Inflammatory macrophage treated with lipopolysaccharide for 1 hour (primary cell): ENCODE measurements at regions not wholly inside any gene's neighbourhood (a gene's known extent, or its start where the extent isn't known, plus 50 kb on each side); places are given as distances from the start of the nearest gene placed in this dataset.

ENCODE experiments used
- DNase-seq, 2 donors: peaks; one replicate each; pipeline ENCODE4 v3.0.0-alpha.2; 2020 to 2022

DNA sequence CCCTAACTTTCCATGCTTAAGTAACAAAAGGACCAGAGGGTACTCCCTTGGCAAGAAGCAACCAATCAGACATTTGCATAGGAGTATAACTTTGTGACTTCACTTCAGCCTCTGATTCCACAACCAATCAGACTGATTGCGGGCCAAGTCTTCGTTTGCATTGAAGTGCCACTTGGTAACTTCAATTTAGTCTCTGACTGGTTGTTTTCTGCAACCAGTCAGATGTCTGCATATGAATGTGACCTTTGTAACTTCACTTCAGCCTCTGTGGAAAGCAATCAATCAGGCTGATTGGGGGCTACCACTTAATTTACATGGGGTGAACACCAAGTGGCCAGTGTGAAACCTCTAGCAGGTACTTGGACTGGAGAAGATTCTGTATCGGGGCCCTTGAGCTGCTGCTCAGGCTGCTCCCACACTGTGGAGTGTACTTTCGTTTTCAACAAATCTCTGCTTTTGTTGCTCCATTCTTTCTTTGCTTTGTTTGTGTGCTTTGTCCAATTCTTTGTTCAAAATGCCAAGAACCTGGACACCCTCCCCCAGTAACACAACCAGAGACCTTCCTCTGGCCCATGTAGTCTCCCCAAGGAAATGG is 241.5 kb downstream of the ACKR3 start:
- DNase-seq, result no peak

- DNase-seq, result no peak
Observed at GRCh38 chr2:236813766-236814165, 244.1 kb downstream of the ACKR3 start.

DNA sequence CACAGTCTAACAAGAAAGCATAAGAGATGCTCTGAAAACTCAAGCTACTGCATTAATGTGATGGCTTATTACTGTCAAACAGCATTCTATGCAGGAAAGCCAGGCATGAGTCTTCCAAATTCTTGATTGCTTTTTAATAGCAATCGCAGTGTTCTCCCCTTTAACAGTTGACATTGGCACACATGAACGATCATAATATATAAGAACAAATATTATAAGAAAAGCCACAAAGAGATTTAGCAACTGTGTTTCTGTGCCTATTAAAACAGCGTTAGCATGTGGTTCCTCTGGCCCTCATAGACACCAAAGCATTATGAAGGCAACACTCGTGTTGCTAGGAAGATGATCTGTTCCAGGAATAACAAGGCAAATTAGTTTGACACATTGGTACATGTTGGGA is 245.0 kb downstream of the ACKR3 start:
- DNase-seq, result no peak

- no peak for DNase-seq
Observed at GRCh38 chr2:236815746-236816145, 246.1 kb downstream of the ACKR3 start.

DNA sequence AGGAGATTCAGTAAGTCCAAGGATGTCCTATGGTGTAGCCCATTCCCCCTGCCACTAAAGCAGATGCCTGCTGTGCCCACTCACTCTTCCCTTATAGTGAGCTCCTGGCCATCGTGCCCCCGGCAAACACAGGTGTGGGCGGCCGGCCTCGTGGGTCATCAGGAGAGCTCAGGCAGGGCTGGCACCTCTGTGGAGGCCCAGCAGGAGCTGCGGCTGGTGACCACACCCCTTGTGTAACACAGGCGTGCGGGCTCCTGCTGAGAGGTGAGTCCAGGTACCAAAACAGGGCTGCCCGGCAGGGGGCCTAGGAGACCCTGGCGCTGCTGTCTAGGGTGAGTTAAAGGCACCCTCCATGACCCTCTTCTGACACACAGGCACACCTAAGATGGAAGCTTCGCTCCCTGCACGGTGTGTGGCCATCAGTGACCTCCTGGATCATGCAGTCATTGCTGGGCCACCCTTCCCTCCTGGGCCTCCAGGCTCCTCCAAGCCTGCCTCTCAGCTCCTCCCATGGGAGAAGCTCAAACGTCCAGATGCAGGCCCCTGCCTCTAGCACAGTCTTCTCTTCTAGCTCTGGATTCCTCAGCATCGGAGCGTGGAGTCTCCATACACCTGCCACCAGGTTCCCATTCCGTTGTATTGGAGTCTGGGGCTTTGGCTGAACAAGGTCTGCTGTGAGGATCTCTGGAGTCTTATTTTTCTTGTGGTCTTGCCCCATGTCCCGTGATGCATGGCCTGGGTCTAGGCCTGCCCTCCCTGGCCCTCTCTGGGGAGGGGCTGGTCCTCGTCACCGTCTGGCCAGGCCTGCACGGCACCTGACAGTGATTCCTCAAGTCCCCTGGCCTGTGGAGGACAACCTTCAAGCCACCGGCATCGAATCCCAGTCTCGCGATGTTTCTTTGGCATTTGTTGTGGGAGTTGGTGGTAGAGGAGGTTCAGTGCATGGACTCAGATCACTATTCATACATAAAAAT is 246.9 kb downstream of the ACKR3 start:
- no peak for DNase-seq

- no peak for DNase-seq
Observed at GRCh38 chr2:236818281-236819045, 248.8 kb downstream of the ACKR3 start.

DNA sequence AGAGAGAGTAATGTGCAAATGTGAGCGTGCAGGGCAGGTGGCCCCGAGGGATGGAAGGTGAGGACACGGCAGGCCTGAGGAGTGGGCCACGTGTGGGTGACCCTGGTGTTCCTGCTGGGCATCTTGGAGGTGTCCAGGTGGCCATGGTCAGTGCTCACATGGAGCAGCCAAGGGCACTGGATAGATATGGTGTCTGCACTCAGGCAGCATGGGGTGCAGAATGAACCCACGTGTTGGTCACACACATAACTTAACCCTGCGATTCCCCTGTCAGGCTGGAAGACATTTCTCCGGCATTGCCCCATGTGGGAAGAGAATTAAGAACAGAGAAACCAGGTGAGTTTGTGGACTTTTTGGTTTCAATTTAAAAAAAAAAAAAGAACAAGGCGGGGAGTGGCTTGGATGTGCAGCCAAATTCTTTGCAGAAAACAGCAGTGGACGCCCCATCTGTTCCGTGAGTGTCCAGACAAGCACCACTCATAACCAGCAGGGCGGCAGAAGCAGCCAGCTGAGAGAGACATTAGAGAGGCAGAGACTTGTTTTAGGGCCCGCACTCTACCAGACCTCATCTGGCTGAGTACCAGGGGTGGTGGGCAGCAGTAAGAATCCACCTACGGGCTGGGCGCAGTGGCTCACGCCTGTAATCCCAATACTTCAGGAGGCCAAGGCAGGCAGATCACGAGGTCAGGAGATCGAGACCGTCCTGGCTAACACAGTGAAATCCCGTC is 249.8 kb downstream of the ACKR3 start:
- DNase-seq, result no peak

DNA sequence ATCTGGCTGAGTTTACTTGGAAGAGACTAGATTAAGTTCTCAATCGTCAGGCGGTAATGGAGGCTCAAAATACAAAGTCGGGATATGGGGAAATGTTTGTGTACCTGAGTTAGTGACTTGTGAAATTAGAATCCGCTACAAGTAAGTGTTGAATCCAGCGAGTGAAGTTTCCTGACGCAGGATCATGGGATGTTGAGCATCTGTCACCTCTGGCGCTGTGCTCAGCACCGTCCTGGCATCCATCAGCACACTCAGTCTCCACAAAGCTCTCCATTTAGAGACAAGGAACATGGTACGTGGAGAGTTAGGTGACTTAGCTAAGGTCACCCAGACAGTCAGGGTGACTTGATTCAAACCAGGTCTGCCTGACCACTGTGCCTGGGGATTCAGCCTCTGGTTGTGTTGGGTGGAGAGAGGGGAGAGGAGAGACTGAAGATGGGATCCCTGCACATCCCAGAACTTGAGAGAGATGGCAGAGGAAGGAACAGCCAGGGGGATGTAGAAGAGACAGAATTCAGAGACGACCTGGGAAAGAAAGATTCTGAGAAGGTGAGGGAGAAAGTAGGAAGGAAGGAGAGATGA is 251.2 kb downstream of the ACKR3 start:
- no peak for DNase-seq

DNA sequence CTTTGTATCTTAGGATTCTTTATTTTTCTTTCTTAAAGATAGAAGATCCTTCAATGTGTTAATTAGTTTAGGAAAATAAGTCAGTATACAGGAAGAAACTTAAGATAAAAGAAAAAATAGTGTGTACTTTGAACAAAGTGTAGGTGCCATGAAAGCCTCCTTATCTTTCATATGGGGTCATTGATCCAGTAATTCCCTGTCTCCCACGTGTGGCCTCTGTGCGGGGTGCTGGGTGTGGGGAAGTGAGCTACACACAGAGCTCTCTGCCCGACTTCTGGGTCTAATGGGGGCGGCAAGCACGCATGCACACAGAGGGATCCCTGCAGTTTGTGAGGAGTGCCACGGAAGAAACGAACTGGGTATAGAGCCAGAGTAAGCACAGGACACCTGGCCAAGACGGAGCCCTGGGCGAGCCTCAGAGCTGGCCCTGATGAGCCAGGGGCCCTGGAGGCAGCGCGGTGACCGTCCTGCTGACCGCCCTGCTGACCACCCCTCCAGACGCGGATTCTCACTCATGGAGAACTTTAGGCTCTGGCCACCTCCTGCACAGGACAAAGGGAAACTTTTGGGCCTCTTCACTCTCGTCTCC is 253.5 kb downstream of the ACKR3 start:
- DNase-seq, result no peak

GRCh38 chr2:236823963-236824362 is 254.3 kb downstream of the ACKR3 start:
- no peak for DNase-seq

DNA sequence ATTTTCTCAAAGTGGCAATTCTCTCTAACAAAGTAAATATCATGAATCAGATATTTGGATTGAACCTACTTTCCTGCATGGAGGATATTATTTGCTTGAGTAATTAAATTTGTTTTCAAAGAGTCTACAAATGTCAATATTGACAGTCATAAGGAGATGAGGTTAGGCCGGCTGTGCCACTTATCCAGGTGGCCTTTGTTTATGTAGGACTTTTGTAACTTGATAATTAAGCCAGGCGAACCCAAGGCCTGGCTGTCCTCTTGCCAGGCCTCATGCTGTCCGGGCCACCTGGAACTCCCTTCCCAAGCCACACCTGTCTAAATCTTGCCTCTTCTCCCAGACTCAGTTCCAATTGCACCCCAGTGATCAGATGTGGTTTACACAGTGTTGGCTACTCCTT is 255.2 kb downstream of the ACKR3 start:
- no peak for DNase-seq

DNA sequence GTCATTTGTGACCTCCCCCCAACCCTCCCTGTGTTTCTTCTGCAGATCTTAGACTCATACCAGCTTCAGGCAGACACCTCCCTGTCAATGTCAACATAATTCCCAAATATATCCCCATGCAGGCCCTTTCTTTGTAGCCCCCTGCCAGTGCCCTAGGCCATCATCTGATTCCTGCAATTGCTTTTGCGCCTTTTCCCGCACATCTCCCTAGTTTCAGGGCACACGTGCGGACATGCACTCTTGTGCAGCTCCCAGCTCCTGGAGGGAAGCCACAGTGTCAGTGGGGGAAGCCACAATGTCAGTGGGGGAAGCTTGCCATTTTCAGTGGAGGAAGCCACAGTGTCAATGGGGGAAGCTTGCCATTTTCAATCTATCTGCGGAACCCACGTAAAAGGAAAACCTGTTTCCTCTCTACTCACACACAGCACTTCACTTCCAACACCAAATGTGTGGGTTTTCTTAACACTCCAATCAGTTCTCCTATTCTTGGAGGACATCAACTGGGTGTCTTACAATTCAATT is 256.4 kb downstream of the ACKR3 start:
- DNase-seq, result no peak

DNA sequence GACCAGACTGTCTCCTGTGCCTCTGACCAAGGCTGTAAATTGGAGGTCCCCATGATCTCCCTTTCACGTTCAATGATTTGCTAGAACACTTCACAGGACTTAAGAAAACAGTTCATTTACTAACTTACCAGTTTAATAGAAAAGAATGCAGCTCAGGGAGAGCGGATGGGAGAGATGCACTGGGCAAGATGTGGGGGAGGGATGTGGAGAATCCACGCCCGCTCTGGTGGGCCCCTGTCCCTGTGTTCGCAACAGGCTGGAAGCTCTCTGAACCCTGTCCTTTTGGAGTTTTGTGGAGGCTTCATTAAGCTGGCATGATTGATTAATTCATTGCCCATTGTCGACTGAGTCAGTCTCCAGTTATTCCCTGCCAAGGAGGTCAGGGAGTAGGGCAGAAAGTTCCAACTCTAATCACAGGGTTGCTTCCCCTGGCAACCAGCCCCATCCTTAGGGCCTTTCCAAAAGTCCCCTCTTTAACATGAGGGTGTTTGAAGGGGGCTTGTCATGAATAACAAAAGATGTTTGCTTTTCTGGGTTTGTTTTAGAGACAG is 257.1 kb downstream of the ACKR3 start:
- DNase-seq, result no peak

GRCh38 chr2:236827997-236828396 is 257.7 kb upstream of the COPS8 start:
- no peak for DNase-seq

DNA sequence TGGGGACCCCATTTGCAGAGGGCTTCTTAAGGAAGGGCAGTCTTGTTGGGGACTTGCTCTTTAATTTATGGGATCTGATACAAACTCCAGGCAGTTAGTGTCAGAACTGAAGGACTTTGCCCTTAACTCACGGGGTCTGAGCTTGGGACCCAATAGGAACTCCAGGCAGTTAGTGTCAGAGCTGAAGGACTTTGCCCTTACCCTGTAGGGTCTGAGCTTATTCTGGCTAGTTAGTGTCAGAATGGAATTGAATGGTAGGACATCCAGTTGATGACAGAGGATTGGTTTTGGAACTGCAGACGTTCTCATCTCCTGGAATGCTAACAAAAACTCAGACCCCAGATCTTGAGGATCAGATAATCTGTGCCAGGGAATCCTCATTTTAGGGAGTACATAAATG is 256.9 kb upstream of the COPS8 start:
- DNase-seq, result no peak

- DNase-seq, result no peak
Observed at GRCh38 chr2:236830926-236831325, 254.8 kb upstream of the COPS8 start.

DNA sequence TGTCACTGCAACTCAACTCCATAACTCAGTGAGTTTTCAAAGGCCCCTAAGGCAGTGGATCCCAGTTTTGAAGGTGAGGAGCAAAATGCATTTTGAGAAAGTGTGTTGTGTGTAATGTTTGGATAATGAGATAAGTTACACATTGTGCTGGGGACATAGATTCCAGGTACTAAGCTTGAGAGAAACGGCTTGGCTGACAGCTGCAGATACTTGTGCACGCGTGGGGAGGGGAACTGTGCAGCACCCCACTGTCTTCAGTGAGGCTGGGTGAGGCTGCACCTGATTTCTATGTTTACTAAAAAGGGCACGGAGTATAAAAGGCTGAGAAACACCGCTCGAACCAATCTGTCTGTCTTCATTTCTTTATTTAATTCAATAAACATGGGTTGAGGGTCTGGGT is 254.0 kb upstream of the COPS8 start:
- DNase-seq, result no peak

- DNase-seq, result peak in 1 of 2 donors; percentile 47
Observed at GRCh38 chr2:236833501-236834073, 252.1 kb upstream of the COPS8 start.

DNA sequence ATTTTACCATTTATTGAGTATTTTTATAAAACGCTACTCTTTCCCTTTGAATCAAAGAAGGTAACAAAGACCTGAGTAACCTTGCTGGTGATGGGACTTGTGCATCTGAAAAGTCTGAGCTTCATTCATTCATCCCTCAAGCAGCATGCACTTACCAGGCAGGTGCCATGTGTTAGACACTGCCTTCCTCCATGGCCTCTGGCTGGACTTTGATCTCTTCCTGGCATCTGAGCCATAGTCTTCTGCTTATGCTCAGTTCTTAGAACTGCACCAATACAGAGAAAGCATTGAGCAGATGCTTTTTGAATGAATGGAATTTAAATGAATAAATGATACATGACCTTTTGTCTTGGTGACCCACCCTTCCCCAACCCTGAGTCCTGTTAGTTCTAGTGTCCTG is 251.4 kb upstream of the COPS8 start:
- no peak for DNase-seq

DNA sequence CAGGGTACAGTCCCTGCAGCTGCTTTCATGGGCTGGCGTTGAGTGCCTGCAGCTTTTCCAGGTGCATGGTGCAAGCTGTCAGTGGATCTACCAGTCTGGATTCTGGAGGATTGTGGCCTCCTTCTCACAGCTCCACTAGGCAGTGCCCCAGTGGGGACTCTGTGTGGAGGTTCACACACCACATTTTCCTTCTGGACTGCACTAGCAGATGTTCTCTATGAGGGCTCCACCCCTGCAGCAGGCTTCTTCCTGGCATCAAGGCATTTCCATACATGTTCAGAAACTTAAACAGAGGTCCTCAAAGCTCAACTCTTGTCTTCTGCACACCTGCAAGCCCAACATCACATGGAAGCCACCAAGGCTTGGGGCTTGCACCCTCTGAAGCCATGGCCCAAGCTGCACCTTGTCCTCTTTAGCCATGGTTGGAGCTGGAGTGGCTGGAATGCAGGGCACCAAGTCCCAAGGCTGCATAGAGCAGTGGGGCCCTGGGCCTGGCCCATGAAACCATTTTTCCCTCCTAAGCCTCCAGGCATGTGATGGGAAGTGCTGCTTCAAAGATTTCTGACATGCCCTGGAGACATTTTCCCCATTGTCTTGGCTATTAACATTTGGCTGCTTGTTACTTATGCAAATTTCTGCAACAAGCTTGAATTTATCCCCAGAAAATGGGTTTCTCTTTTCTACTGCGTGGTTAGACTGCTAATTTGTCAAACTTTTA is 250.2 kb upstream of the COPS8 start:
- DNase-seq, result no peak

- DNase-seq, result peak; percentile 15 to 30
Observed at GRCh38 chr2:236836028-236836427, 249.7 kb upstream of the COPS8 start.
